ENCODE measurements at regions not wholly inside any gene's neighbourhood (a gene's known extent, or its start where the extent isn't known, plus 50 kb on each side); places are given as distances from the start of the nearest gene placed in this dataset.
A peak's percentile ranks its signal among the peaks of the same experiment; 100 is the strongest.

DNA sequence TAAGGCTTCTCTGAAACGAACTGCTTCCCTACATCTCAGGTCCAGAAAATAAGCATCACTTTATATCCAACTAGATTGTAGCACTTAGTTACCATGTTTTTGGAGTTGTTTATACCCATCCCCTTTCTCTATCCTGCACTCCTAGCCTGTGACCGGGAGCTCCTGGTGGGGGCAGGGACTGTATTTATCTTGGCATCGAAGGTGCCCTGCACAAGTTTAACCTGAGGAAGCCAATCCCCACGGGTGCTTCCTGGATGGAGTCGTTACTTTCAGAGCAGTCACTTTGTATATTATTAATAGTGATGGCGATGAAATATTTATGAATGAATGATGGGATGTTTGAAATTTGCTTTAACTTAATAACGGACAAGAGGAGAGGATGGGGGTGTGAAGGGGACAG is 73.9 kb downstream of the KLHDC7A start:
- no peak for DNase-seq
- no peaks in the 10 kb centered on the region for H3K9me3 ChIP-seq
- H3K27me3 ChIP-seq = peaks cover 18% of the 10 kb centered on the region
- no peaks in the 10 kb centered on the region for H3K36me3 ChIP-seq
- no peak overlapping the region for H3K4me3 ChIP-seq

GRCh38 chr1:18555036-18555435 is 74.3 kb downstream of the KLHDC7A start:
- no peak overlapping the region for H3K4me3 ChIP-seq
- no peaks in the 10 kb centered on the region for H3K9me3 ChIP-seq
- no peak for DNase-seq
- peaks cover 22% of the 10 kb centered on the region for H3K27me3 ChIP-seq
- no peaks in the 10 kb centered on the region for H3K36me3 ChIP-seq

- Histone ChIP-seq H3K27me3 (peaks cover 34% of the 10 kb centered on the region), H3K36me3 (no peaks in the 10 kb centered on the region), H3K9me3 (no peaks in the 10 kb centered on the region), H3K4me3 (no peak overlapping the region)
- no peak for DNase-seq
Measured at GRCh38 chr1:18556364-18556763, 74.3 kb upstream of the PAX7 start.

DNA sequence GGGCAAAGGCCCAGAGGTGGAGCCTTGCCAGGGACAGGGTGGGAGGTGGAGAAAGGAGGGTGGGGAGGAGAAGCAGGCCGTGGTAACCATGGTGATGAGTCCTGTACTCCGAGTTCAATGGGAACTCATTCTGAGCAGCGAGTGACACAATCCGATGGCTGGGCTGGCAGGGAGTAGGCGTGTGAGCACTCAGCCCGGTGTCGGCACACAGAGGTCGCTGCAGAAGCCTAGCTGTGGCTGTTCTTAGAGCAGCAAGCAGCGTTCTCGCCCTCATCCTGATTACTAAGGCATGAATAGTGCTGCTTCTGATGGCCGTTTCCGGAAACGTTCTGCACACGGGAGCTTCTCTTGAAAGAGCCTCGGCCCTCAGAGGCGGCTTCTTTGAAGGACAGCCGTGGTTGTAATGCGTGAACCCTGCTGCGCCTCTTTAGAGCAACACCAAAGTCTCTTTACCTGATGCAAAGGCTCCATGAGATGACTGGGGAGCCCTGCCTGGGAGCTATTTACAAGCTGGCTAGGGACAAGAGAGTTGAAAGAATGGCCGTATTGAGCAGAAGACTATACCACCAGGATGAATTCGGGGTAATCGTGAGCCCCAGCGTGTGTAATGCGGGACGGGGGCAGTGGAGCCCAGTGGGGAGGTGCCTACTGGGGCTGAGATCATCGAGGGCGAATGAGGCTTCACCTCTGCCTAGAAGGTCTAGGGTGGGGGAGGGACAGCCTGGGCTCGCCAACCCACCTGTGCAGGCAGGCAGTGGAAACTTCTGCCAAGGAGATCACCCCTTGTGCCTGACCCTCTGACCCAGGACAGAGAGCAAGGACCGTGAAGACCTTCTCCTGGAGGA is 72.8 kb upstream of the PAX7 start:
- H3K27me3 ChIP-seq = peaks cover 34% of the 10 kb centered on the region
- DNase-seq = no peak
- no peaks in the 10 kb centered on the region for H3K9me3 ChIP-seq
- no peak overlapping the region for H3K4me3 ChIP-seq
- no peaks in the 10 kb centered on the region for H3K36me3 ChIP-seq

DNA sequence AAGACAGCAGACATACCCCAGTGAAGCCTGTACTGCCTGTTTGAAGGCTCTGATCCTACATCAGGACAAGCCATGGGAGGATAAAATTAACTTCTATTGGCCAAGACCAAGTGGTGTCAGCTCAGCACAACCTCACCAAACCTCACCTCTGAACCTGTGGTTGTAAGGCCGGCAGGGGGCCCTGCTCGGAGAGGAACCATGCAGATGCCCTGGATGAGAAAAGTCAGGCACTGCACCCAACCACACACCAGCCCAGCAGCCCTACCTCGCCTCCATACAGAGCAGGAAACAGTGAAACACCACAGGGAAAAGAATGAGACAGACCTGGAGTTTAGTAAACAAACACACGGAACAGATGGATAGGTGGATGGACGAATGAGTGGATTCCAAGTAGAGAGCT is 70.0 kb upstream of the PAX7 start:
- H3K36me3 ChIP-seq = no peaks in the 10 kb centered on the region
- peaks cover 39% of the 10 kb centered on the region for H3K27me3 ChIP-seq
- DNase-seq = no peak
- H3K9me3 ChIP-seq = no peaks in the 10 kb centered on the region
- no peak overlapping the region for H3K4me3 ChIP-seq

GRCh38 chr1:18561967-18562366 is 68.7 kb upstream of the PAX7 start:
- Histone ChIP-seq H3K36me3 (no peaks in the 10 kb centered on the region), H3K9me3 (no peaks in the 10 kb centered on the region), H3K4me3 (no peak overlapping the region), H3K27me3 (peaks cover 39% of the 10 kb centered on the region)
- no peak for DNase-seq

DNA sequence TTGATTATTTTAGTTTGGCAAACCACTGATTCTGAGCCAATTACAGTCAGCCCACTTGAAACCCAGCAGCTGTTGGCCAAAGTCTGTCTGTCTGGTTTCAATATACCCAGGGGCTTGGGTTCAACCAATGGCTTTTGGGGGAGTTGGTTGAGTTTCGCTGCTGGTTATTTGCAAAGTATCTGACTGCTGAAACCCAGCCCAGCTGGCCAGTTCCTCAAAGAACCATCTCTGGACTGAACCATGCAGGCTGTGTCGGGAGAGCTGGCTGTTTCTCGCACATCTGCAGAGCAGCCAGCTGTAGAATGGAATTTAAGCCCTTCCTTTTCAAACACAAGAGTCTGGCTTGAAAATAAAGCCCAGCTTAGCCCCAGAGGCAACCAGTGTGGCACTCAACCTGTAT is 66.0 kb upstream of the PAX7 start:
- no peaks in the 10 kb centered on the region for H3K9me3 ChIP-seq
- H3K27me3 ChIP-seq = peaks cover 20% of the 10 kb centered on the region
- no peaks in the 10 kb centered on the region for H3K36me3 ChIP-seq
- H3K4me3 ChIP-seq = no peak overlapping the region
- DNase-seq = no peak

DNA sequence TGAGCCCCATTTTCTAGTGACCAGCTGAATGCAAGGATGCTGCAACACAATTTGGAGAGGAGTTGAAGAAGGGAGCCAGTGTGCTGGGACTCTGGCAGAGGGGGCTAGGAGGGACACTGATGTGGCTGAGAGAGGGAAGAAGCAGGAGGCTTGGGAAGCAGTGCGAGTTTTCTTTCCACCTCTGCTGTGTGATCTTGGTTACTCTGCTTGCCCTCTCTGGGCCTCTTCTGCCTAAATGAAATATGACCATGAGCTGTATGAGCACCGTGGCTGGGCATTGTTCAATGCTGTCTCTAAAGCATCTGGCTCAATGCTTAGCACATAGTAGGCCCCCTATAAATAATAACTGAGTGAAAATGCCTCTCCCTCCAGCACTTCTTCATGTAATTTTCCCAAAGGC is 65.3 kb upstream of the PAX7 start:
- Histone ChIP-seq H3K36me3 (no peaks in the 10 kb centered on the region), H3K27me3 (peaks cover 14% of the 10 kb centered on the region), H3K9me3 (no peaks in the 10 kb centered on the region), H3K4me3 (no peak overlapping the region)
- no peak for DNase-seq

GRCh38 chr1:18568489-18568888 is 62.2 kb upstream of the PAX7 start:
- Histone ChIP-seq H3K9me3 (no peaks in the 10 kb centered on the region), H3K27me3 (0 out of 2 replicates have a peak, but pooled peaks cover 3% of the 10 kb centered on the region), H3K4me3 (no peak overlapping the region), H3K36me3 (no peaks in the 10 kb centered on the region)
- no peak for DNase-seq

DNA sequence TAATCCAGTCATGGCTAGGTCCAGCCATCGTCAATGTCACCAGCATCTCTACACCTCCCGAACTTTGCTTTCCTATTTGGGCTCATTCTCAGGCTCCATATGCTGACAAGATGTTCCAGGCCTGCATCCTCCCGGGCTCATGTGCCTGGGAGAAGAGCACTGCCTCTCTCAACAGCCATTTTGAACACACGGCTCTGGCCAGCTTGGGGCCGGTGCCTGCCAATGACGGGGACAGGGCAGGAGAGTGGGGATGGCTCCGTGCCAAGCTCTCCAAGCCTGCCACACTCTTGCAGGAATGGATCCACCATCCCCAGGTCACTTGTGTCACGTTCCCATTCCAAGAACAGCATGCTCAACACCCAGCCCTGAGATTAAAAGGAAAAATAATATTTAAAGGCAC is 61.4 kb upstream of the PAX7 start:
- Histone ChIP-seq H3K27me3 (no peaks in the 10 kb centered on the region), H3K4me3 (no peak overlapping the region), H3K36me3 (no peaks in the 10 kb centered on the region), H3K9me3 (no peaks in the 10 kb centered on the region)
- no peak for DNase-seq

- H3K4me3 ChIP-seq = no peak overlapping the region
- no peak for DNase-seq
- H3K36me3 ChIP-seq = no peaks in the 10 kb centered on the region
- H3K27me3 ChIP-seq = no peaks in the 10 kb centered on the region
- H3K9me3 ChIP-seq = no peaks in the 10 kb centered on the region
Measured at GRCh38 chr1:18569811-18570545, 60.7 kb upstream of the PAX7 start.

- H3K4me3 ChIP-seq = no peak overlapping the region
- H3K27me3 ChIP-seq = no peaks in the 10 kb centered on the region
- H3K36me3 ChIP-seq = no peaks in the 10 kb centered on the region
- H3K9me3 ChIP-seq = no peaks in the 10 kb centered on the region
- DNase-seq = no peak
Measured at GRCh38 chr1:18571275-18571674, 59.4 kb upstream of the PAX7 start.

- no peak for DNase-seq
- H3K9me3 ChIP-seq = no peaks in the 10 kb centered on the region
- no peak overlapping the region for H3K4me3 ChIP-seq
- no peaks in the 10 kb centered on the region for H3K36me3 ChIP-seq
- no peaks in the 10 kb centered on the region for H3K27me3 ChIP-seq
Measured at GRCh38 chr1:18572022-18572880, 58.4 kb upstream of the PAX7 start.

DNA sequence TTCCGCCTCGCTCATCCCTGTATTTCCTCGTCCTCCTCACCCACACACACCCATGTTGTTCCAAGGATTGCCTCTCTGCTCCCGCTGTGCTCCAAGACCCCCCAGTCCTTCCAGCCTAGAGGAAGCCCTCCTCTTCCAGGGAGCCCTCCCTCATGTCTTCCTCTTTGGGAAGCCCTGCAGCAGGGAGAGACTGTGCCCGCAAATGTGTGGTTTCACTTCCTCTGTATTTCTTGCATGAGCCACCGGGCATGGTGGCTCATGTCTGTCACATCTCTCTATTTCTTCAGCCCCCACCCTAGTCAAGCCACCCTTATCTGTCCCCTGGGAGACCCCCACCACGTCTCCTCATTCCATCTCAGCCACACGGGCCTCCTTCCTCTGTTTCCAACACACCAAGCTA is 57.5 kb upstream of the PAX7 start:
- Histone ChIP-seq H3K27me3 (no peaks in the 10 kb centered on the region), H3K4me3 (no peak overlapping the region), H3K9me3 (no peaks in the 10 kb centered on the region), H3K36me3 (no peaks in the 10 kb centered on the region)
- no peak for DNase-seq

DNA sequence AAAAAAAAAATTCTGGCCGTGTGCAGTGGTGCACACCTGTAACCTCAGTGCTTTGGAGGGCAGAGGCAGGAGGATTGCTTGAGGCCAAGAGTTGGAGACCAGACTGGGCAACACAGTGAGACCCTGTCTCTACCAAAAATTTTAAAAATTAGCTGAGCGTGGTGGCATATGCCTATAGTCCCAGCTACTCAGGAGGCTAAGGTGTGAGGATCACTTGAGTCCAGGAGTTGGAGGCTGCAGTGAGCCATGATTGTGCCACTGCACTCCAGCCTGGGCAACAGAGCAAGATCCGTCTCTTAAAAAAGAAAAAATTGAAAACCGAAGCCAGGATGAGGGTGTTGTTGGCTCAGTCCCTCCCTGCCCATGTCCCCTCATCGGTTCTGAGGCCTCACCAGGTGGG is 55.9 kb upstream of the PAX7 start:
- no peak overlapping the region for H3K4me3 ChIP-seq
- no peaks in the 10 kb centered on the region for H3K9me3 ChIP-seq
- H3K36me3 ChIP-seq = no peaks in the 10 kb centered on the region
- H3K27me3 ChIP-seq = no peaks in the 10 kb centered on the region
- DNase-seq = no peak

- H3K9me3 ChIP-seq = no peaks in the 10 kb centered on the region
- DNase-seq = peak; percentile 25
- H3K36me3 ChIP-seq = no peaks in the 10 kb centered on the region
- H3K4me3 ChIP-seq = no peak overlapping the region
- no peaks in the 10 kb centered on the region for H3K27me3 ChIP-seq
Measured at GRCh38 chr1:18575620-18576019, 55.0 kb upstream of the PAX7 start.

DNA sequence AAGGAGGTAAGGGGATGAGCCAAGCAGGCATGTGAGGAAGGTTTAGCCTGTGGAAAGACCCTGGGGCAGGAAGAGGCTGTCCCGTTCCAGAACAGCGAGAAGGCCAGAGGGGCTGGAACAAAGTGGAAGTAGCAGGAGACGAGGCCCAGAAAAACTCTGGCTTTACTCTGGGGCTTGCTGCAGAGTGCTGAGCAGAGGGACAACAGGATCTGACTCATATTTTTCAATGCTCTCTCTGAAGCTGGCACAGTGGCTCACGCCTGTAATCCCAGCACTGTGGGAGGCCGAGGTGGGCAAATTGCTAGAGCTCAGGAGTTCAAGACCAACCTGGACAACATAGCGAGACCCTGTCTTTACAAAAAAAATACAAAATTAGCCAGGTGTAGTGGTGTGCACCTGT is 52.4 kb upstream of the PAX7 start:
- Histone ChIP-seq H3K4me3 (no peak overlapping the region), H3K27me3 (no peaks in the 10 kb centered on the region), H3K9me3 (no peaks in the 10 kb centered on the region), H3K36me3 (no peaks in the 10 kb centered on the region)
- DNase-seq = peak; percentile 4

Data from MG63 (cell line).